Osteocyte (in vitro differentiated cells): ENCODE measurements at regions not wholly inside any gene's neighbourhood (a gene's known extent, or its start where the extent isn't known, plus 50 kb on each side); places are given as distances from the start of the nearest gene placed in this dataset.

Experiments used
- DNase-seq: peaks from one replicate; pipeline ENCODE4 v3.0.0; 2021; ENCODE audit warnings: mixed read lengths; ENCODE audit not compliant: unreplicated experiment; ENCODE audit errors: extremely low spot score
- H3K27ac Mint-ChIP-seq: one replicate; pipeline ENCODE4 v1.8.0; 2021; ENCODE audit warnings: mild to moderate bottlenecking, mixed read lengths; ENCODE audit not compliant: unreplicated experiment
- H3K27me3 Mint-ChIP-seq: one replicate; pipeline ENCODE4 v1.8.0; 2021; ENCODE audit warnings: mixed read lengths; ENCODE audit not compliant: unreplicated experiment
- H3K36me3 Mint-ChIP-seq: one replicate; pipeline ENCODE4 v1.8.0; 2021; ENCODE audit warnings: mixed read lengths; ENCODE audit not compliant: unreplicated experiment
- H3K4me1 Mint-ChIP-seq: one replicate; pipeline ENCODE4 v1.8.0; 2021; ENCODE audit warnings: mixed read lengths; ENCODE audit not compliant: unreplicated experiment
- H3K4me3 Mint-ChIP-seq: one replicate; pipeline ENCODE4 v1.8.0; 2021; ENCODE audit warnings: mild to moderate bottlenecking, moderate library complexity, mixed read lengths; ENCODE audit not compliant: unreplicated experiment
- H3K9me3 Mint-ChIP-seq: one replicate; pipeline ENCODE4 v1.8.0; 2021; ENCODE audit warnings: mixed read lengths; ENCODE audit not compliant: unreplicated experiment
- CTCF ChIP-seq: fragments of 200-600 bp; sonication (generic); IDR thresholded peaks from 2 replicates; pipeline ENCODE4 v1.5.0; 2021; ENCODE audit warnings: antibody characterized with exemption, mild to moderate bottlenecking, moderate library complexity

GRCh38 chr1:10961300-10961833, 51.1 kb upstream of the TARDBP start:
- no peak for DNase-seq
- H3K36me3 Mint-ChIP-seq: no peaks in the 10 kb centered on the region
- peaks cover 5% of the 10 kb centered on the region for H3K4me1 Mint-ChIP-seq
- H3K4me3 Mint-ChIP-seq: no peak overlapping the region
- H3K27me3 Mint-ChIP-seq: peaks cover 25% of the 10 kb centered on the region
- peak; percentile 30 for TF ChIP-seq CTCF
- H3K27ac Mint-ChIP-seq: no peak overlapping the region
- H3K9me3 Mint-ChIP-seq: no peaks in the 10 kb centered on the region

- H3K9me3 Mint-ChIP-seq: no peaks in the 10 kb centered on the region
- DNase-seq: no peak
- H3K27ac Mint-ChIP-seq: no peak overlapping the region
- H3K4me1 Mint-ChIP-seq: peaks cover 5% of the 10 kb centered on the region
- peaks cover 32% of the 10 kb centered on the region for H3K27me3 Mint-ChIP-seq
- no peaks in the 10 kb centered on the region for H3K36me3 Mint-ChIP-seq
- no peak overlapping the region for H3K4me3 Mint-ChIP-seq
- TF ChIP-seq CTCF: no peak
Observed at GRCh38 chr1:10962483-10962882, 50.0 kb upstream of the TARDBP start.
